ENCODE measurements at regions not wholly inside any gene's neighbourhood (a gene's known extent, or its start where the extent isn't known, plus 50 kb on each side); places are given as distances from the start of the nearest gene placed in this dataset.
"Not testable (repeated sequence)": the region's sequence is repeated elsewhere in the genome, so short reads cannot be mapped to it uniquely, and the experiment has no call there.

DNA sequence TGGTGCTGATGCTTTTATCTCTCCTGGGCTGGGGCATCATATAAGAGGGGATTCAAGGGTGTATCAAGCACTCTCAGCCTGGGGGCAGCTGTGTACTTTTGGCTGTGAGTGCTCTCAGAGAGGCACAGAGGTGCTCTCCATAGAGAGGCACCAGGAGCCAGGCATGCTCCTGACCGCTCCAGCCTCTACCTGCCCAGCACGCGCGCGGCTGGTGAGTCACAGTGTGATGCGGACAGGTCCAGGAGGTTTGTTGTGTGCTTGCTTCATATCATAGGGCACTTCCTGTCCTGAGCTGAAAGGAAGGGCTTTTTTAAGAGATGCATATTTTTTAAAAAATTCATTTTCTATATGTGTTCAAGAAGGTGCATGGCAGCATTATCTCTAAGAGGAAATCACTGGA, 93.6 kb upstream of the BCAR3 start:
- in situ Hi-C loops (cut with HindIII; ENCODE audit: low sequenced_read_pairs) = no loop called here

DNA sequence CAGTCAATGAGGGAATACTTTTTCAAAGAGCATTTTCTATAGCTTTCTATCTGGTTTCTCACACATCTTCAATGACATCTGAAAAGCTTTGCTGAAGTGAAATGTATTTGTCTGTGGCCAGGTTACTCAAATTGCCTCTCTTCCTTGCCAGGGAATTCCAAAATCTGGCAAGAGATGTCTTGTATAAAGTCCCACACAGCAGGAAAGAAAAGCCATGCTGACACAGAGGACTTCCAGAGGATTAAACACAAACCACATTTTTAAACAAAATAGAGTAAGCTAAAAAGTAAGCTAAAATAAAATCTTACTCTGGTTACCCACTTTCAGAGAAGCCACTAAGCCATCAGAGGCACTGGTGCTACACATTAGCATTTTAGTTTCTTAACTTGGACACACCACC, 93.1 kb upstream of the BCAR3 start:
- in situ Hi-C loops (cut with HindIII; ENCODE audit: low sequenced_read_pairs) = no loop called here

DNA sequence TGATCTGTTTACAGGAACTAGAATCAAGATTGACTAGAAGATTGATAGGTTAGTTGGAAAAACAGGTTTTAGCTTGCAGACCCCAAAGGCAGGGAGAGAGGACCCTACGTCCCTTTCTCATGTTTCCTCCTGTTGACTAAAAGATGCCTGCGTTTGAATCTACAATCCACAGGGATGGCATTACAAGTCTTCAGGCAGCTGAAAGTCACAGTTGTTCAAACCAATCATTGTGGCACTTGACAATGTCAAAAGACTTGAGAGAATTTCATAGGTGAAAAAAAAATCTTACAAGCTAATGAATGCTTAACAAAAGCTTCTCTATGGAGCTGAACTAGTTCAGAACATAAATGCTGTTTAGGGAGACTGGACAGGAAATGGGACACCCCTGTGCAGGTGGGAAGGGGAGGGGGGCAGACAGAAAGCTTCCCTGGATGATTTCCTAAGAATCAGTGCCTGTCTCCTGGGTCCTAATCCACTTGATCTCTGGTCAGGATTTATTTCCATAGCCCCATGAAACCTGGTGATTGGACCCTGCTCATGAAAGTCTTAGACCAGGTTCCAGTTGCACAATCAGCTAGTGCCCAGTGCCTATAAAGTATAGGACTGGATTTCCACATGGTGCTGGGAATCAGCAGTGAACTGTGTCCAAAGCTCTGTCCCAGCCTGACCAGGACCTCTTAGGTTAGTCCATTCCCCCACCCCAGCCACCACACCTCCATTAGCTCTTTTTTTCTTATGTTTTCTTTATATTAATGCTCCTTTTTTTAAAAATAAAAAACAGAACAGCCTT, 91.6 kb upstream of the BCAR3 start:
- in situ Hi-C loops (cut with HindIII; ENCODE audit: low sequenced_read_pairs) = no loop called here

DNA sequence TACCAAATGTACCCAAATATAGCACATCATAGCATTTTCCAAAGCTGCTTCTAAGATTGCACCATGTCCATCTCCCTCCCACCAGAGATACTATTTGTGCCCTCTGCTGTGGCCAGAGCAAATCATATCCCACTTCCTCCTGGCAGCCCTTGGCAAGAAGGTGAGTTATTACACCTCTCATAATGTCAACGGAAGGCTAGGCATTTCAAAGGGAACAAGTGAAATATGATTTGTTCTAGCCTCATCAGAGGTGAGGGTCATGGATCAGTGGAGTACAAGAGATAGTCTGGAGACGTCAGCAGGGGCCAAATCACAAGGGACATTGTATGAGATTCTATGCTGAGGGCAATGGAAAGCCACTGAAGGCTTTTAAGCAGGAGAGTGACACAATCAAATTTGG, 90.2 kb upstream of the BCAR3 start:
- in situ Hi-C loops (cut with HindIII; ENCODE audit: low sequenced_read_pairs) = no loop called here

DNA sequence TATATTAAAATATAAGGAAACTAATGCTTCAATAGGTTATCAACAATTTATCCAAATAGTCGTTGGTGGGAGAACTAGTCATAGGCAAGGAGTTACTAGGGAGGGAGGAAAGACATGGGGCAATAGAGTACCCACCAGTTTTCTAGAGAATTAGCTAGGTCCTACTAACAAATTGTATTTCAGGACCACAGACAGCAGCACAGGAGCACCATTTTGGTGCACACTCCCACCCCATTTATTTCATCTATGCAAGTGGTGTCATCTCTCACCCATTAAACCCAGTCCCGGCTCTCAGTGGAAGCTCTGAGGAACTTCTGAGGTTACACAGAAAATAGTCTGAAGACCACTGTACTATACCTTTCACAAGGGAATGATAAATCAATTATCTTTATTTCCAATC, 89.0 kb upstream of the BCAR3 start:
- in situ Hi-C loops (cut with HindIII; ENCODE audit: low sequenced_read_pairs) = no loop called here

DNA sequence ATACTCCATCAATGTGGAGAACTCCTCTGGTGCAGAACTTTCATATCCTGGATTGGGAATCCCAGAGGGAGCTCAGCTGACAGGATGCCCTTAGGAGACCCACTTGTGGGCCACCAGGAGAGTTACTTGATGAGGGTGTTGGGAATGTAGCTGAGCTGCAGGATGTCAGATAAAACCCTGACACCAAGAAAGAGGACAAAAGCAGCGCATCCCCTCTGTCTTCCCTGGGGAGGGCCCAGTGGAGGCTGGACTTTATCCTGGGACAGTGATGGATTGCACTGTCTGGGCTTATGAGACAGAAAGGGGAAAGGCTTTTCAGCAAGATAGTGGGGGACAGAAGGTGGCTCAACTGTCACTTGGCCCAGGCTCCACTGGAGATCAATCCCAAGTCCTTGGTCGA, 88.1 kb upstream of the BCAR3 start:
- in situ Hi-C loops (cut with HindIII; ENCODE audit: low sequenced_read_pairs) = no loop called here

DNA sequence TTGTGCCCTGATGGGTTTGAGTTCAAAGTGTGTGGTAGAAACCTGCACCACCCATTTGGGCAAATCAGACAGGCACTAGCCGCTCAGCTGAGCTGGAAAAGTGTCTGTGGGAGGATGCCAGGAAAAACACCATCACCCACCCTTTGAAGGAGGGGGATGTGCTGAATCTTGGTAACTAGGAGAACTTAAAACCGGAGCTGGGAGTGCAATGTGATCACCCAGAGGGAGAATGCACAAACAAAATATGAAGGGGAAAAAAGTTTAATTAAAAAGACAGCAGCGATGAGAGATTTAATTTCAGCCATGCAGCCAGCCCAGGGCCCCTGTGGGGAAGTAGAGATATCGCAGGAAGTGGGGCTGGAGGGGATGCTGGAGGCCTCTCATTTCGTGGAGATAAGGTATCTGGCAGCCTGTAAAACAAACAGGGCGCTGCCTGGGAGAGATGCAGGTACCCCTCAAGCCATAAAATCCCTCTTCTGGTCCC, 86.8 kb upstream of the BCAR3 start:
- in situ Hi-C loops (cut with HindIII; ENCODE audit: low sequenced_read_pairs) = no loop called here

DNA sequence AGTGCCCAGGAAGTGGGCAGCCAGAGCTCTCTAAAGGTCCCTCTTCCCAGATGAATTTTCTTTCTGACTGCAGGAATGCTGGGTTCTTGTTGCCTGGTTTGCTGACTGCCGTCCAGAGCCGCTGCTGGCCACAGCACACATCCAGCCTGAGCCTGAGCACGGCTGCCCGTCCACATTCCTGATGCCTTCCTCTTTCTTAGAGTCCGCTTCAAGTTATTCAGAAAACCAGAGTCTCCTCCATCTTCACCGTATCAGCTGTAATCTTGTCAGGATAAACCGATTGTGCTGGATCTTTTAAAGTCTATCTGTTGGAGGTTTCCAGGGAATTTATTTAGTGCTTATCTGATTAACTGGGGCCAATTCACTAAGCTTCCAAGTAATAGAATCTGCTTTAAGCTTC, 84.8 kb upstream of the BCAR3 start:
- in situ Hi-C loops (cut with HindIII; ENCODE audit: low sequenced_read_pairs) = no loop called here

DNA sequence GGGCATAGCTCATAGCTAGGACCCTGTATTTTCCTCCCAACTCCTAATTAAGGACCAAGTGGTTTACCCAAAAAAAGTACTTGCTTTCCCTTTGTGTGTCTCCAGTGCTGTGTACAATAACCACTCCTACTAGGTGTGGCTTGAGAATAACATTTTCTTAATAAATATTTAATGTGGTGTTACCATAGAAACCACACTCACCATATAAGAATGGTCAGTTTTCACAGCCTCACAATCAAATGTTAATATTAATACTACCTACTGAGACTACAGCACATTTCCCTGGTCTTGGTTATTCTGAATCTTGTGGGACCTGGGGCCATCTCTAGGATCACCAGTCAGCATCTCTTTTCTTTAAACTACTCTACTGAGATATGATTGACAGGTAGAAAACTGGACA, 83.5 kb upstream of the BCAR3 start:
- in situ Hi-C loops (cut with HindIII; ENCODE audit: low sequenced_read_pairs) = no loop called here

DNA sequence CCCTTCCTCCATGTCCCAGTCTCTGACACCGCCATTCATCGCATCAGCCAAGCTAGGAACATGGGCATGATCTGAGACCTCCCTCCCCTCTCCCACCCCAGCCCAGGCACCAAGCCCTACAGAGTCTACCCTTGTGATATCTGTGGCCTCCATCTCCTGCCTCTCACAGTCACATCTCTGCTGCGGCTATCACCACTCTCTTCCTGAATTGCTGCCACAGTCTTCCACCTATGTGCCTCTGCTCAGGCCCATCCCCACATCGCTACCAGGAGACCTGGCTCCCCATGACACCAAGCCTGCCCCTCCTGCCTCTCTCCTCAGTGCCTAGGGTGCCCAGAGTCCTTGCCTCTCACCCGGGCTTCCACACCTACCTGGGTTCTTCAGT, 82.7 kb upstream of the BCAR3 start:
- in situ Hi-C loops (cut with HindIII; ENCODE audit: low sequenced_read_pairs) = no loop called here

DNA sequence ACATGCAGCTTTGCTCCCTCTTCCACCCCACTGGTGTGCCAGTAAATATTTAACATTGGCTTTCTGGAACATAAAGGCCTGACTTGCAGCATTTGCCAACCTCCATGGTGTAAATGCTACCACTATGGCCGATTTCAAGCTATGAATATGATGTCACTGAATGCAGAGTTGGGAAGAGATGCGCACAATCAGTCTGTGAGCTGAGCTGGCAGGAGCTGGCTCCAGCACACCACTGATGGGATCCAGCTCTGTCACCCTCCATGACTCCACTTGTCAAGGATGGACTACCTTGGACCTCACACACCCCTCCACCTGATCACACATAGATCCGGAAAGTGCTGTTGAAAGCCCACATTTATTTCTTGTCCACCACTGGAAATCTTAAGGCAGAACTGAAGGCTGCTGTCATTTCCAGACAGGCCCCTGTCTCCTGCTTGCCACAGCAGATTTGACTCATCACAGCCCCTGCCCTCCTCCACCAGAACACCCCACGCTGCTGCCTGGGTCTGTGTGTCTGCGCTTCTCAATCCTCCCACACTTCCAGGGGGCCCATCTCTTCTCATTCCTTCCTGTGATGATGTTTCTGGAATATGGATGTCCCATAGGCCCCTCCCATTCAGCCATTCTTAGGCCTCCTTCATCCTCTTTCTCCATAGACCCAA, 82.2 kb upstream of the BCAR3 start:
- in situ Hi-C loops (cut with HindIII; ENCODE audit: low sequenced_read_pairs) = no loop called here

DNA sequence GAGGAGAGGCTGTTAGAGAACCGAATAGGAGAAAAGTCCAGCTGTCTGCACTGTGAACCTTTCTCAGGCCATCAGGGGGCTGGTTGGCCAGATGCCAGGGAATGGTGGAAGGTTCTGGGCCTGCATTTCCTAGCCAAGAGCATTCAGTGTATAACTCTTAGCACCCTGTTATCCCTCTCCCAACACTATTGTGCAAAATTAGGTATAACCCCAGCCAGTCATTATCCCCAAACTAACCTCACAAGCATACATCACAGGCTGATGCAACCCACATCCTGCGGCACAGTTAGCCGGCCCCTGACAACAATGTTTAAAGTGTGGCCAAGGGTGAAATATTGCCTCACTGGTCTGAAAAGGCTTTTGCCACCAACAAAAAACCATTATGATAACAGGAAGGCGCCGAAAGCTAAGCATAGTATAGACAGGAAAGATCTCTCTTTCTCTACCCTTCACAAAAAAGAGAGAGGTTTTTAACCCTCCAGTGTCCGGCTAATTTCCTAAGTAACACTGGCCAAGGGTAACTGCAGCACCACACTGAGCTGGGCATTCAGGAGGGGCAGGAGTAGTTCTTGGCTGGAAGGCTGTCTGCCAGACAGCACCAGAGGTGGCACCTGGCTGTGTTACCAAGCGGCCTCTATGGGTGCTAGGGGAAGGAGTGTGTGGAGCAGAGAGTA, 77.3 kb upstream of the BCAR3 start:
- in situ Hi-C loops (cut with HindIII; ENCODE audit: low sequenced_read_pairs) = no loop called here

DNA sequence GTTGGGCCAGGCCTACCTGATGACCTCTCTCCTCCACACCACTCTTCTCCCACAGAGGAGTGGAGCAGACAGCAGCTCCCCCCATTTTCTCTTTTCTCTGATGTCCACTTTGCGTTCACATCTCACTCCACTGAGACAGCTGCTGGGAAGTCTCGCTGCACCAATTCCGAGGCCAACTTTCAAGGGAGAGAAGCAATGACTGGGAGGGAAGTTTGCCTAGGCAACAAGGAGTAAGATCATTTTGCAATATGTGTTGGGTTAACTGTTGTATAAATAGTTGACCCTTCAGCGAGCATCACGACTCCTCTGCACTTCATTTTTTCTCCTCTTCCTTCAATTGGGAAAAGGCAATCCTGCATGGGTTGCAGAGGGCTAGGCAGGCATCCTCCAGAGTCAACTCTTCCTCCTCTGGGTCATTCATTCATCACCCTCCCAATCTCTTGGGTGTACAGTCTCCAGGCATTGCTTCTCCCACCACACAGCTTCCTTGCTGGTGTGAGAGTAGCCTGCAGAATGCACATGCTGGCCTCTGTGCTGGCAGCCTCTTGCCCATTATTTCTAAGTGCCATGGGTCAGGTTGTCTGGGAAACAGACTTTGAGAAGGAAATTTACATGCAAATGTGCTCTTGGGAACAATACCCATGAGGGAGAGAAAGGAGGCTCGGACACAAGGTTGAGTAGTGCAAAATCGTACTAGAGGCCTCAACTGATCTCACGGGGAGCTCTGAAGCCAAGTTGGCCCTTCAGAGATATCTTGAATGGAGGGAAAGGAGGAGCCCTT, 75.8 kb upstream of the BCAR3 start:
- in situ Hi-C loops (cut with HindIII; ENCODE audit: low sequenced_read_pairs) = no loop called here

DNA sequence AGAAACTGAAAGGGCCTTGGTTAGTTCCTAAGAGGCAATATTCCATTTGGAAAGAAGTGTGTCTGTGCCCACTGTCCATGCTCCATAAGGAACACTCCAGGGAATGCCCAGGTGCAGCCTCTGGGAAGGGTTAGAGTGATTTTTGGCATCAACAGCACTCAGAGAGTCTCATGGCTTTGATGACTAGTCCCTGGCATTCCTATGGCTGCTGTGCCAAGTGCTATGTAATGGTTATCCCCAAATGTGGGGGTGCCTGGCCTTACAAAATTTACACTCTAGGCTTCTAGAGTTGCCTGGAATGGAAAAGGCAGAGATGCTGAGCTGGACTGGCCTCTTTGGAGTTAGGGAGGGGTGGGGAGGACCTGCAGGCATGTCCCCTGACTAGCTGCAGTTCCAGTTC, 75.0 kb upstream of the BCAR3 start:
- in situ Hi-C loops (cut with HindIII; ENCODE audit: low sequenced_read_pairs) = no loop called here

DNA sequence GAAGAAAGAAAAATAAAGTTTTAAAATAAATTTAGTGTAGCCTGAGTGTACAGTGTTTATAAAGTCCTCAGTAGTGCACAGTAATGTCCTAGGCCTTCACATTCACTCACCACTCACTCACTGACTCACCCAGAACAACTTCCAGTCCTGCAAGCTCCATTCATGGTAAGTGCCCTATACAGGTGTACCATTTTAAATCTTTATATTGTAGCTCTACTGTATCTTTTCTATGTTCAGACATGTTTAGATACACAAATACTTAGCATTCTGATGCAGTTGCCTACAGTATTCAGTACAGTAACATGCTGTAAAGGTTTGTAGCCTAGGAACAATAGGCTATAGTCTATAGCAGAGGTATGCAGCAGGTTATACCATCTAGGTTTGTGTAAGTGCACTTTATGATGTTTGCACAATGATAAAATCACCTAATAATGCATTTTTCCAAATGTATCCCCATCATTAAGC, 73.6 kb upstream of the BCAR3 start:
- in situ Hi-C loops (cut with HindIII; ENCODE audit: low sequenced_read_pairs) = not testable (repeated sequence)

DNA sequence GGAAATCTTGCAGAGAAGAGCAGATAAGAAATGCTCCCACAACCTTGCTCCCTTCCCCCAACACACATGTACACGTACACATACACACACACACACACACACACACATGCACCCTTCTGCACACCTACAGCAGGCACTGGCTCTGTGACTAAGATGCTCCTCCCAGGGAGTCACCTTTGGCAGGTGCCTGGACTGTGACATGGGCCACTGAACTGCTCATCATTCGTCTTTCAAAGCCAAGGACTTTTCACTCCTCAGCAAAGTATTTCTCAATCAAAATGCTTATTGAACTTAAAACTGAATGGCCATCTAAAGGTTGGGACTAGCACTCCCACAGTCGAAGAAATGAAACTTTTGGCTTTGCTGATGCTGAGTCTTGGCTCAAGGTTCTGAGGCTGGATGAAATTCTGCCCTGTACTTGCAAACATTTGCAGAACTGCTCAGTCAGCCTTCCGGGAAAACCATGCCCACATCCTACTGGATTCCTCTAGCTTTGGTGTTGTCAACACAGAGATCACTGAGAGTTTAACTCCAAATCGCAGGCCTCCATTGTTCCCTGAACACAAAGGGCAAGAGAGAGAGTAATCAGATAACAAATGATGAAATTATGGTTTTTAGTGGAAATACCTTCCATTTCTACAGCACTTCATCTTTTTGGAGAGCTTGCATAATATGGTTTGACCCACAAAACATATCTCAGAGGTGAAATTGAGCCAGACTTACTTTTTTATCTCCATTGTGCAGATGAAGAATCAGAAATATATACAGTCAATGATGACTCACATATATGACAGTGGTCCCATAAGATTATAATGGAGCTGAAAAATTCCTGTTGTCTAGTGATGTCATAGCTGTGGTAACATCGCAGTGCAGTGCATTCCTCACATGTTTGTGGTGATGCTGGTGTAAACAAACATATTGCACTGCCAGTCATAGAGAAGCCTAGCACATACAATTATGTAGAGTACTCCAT, 72.4 kb upstream of the BCAR3 start:
- in situ Hi-C loops (cut with HindIII; ENCODE audit: low sequenced_read_pairs) = no loop called here

DNA sequence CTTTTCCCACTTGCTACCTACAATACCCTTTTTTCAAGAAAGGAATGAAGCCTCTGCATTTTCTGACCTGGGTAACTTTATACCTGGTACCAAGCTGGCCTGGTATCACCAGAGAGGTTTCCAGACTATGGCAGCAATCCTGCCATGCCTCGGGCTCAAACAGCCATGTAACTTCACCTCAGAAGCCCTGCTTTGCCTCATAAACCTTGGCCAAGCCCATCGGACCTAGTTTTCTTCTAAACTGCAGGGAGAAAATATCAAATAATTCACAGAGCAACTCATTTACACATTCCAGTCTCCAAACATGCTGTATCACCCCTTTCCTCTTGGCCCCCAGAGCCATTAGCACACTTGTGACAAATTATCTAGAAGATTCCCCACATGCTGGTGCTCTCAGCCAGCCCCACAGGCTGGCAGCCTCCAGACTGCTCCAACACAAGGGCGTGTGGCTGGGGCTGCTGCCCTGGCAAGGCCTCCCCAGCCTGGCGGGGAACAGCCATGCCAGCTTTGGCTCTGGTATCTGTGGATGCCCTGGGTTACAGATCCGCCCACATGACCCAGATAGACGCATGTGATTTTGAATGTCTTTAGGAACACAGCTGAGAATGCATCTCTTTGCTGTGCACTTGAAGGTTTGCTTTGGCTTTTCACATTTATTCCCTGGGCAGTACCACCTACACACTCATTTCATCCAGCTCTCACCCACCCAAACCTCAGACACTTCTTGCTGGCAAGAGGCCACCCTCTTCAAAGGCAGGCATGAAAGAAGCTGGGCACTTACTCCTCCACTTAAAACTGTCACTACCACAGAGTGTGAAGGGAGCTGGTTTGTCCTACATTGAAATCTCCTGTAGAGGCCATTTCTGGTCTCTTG, 70.0 kb upstream of the BCAR3 start:
- in situ Hi-C loops (cut with HindIII; ENCODE audit: low sequenced_read_pairs) = no loop called here

DNA sequence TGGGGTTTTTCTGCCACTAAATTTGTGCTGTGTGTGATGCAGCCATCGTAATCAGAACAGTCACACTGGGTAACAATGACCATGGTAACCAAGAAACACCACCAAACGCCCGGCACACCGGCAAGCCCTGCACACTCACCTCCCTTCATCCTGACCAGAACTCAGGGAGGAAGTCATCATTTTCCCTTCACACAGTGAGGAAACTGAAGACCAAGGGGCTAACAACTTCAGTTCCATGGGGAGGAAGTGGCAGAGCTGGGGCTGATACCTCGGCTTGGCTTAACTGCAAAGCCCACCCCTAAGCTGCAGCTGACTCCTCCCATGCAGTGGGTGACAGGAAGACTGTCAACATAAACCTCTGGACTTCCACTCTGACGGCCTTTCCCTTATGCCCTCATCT, 69.3 kb upstream of the BCAR3 start:
- in situ Hi-C loops (cut with HindIII; ENCODE audit: low sequenced_read_pairs) = no loop called here

DNA sequence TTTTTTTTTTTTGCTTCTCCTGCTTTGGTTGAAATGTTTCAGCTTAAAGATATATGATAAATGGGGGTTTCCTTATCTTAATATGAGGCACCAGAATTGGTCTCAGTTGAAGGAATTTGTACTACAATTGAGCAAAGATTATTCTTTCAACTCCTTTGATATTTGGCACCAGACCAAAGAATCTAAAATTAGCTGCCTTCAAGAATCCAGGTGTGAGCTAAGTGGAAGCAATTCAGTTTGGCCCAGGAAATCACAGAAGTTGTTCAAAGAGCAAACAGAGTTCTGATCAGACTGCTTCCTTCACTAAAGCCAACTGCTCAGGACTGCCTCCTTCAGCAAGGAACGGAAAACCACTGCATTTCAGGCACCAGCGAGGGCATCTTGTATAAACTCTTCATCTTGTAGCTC, 68.3 kb upstream of the BCAR3 start:
- in situ Hi-C loops (cut with HindIII; ENCODE audit: low sequenced_read_pairs) = no loop called here
